Motor neuron (in vitro differentiated cells): ENCODE measurements at regions not wholly inside any gene's neighbourhood (a gene's known extent, or its start where the extent isn't known, plus 50 kb on each side); places are given as distances from the start of the nearest gene placed in this dataset.
A peak's percentile ranks its signal among the peaks of the same experiment; 100 is the strongest.

ENCODE experiments used
- ATAC-seq, 8 experiments: fragments of 200-7000 bp; cut with Tn5 transposase; replicated peaks in 6 of 8; 2 replicates each; pipeline ENCODE4 v1.8.0; 2021; ENCODE audit warnings: mild to moderate bottlenecking in 8 of 8, moderate library complexity in 8 of 8
- H3K27ac ChIP-seq, 2 donors: fragments of 250-450 bp; sonication (Bioruptor Pico); 2 replicates each; pipeline ENCODE4 v1.9.0; 2021; ENCODE audit warnings: antibody characterized with exemption in 2 of 2, mild to moderate bottlenecking in 2 of 2, moderate library complexity in 1 of 2
- H3K4me1 ChIP-seq, 2 donors: fragments of 250-450 bp; sonication (Bioruptor Pico); replicated peaks in 1 of 2; 2 replicates each; pipeline ENCODE4 v1.6.1; 2021; ENCODE audit warnings: antibody characterized with exemption in 2 of 2, mild to moderate bottlenecking in 2 of 2, moderate library complexity in 1 of 2
- H3K4me3 ChIP-seq, 5 donors: fragments of 250-450 bp; sonication (Bioruptor Pico); 2 replicates each; pipeline ENCODE4 v1.9.0; 2021; ENCODE audit warnings: antibody characterized with exemption in 5 of 5, mild to moderate bottlenecking in 5 of 5, moderate library complexity in 4 of 5
- WGBS, 10 experiments: fragments of 450-650 bp; shearing (Covaris generic); methylation state at CpG; one replicate each; pipeline ENCODE4 v1.0.0; 2022; 5-methylcytosine and 5-hydroxymethylcytosine counted together
- in situ Hi-C, 9 experiments: fragments of 400-800 bp; cut with MboI; loops; one replicate each; pipeline ENCODE4 v1.15.0; 2021; ENCODE audit warnings: low sequenced_read_pairs in 9 of 9, low pct_unique_long_range_greater_than_20kb in 2 of 9; ENCODE audit not compliant: unreplicated experiment in 9 of 9

DNA sequence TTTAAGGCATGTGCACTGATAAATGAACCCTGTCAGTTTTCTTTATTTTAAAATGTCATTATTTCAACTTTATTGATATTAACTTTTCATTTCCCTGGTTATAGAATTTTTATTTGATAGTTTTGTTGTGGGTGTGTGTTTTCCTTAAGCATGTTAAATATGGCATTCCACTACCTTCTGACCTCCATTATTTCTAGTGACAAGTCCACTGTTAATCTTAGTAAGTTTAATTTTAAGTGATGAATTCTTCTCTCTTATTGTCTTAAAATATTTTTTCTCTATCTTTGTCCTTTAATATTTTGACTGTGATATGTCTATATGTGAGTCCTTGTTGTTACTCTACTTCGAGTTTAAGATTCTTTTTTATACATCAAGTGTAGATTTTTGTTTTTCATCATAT lies 685.7 kb downstream of the GALR1 start:
- 0 to 92% (median 33%) methylated on average over 1 of the region's 1 CpG; no CpG with 5 or more reads in 1 of the 10 experiments for WGBS, 10 experiments
- Histone ChIP-seq H3K27ac (no peak overlapping the region), H3K4me1 (peaks cover 0 to 14% of the 10 kb centered on the region in 2 donors), H3K4me3 (no peak overlapping the region)
- no peak for ATAC-seq
- in situ Hi-C loops: no loop called here

DNA sequence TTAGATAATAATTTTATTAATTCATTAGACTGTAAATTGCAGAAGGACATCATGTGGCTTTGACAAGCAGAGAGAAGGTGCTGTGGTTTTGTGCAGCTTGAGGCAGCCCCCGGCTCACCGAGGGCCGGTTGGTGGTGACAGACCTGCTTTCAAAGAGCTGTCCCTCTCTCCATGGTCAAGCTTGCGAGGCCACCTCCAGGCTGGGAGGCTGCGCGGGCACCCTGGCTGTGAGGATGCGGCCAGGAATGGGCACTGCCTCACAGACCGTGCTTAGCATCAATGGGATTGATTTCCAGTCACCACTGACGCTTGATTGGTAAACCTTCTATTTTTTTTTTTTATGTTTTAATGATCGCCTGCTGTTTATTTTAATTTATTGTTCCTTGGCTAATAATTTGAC lies 690.9 kb downstream of the GALR1 start:
- 17 to 94% (median 76%) methylated on average over 1 to 7 of the region's 10 CpGs for WGBS, 10 experiments
- ATAC-seq: no peak

DNA sequence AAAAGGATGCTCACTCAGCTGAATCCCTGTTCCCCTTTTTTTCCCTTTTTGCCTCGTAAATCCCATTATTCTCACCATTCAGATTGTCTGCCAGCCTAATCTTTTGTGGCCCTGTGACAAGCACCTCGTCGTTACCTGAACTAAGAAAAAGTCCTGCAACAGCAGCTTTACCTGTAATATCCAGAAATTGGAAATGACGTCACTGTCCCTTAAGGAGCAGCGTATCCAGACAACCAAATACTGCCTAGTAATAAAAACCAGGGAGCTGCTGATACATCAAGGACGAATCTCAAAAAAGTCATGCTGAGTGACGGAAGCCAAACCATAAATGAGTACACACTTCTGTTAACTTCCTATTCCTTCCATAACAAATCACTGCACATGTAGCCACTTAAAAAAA lies 694.9 kb downstream of the GALR1 start:
- in situ Hi-C loops: no loop called here
- H3K27ac ChIP-seq: no peak overlapping the region
- ATAC-seq: no peak
- WGBS, 10 experiments: 0 to 98% (median 72%) methylated on average over 2 to 6 of the region's 7 CpGs; no CpG with 5 or more reads in 2 of the 10 experiments
- H3K4me1 ChIP-seq: peaks cover 3 to 20% of the 10 kb centered on the region in 2 donors
- H3K4me3 ChIP-seq: no peak overlapping the region

More for the DNA sequence above, 690.9 kb downstream of the GALR1 start:
- no peak overlapping the region for H3K4me3 ChIP-seq
- in situ Hi-C loops: no loop called here
- no peak overlapping the region for H3K27ac ChIP-seq
- peaks cover 0 to 14% of the 10 kb centered on the region in 2 donors for H3K4me1 ChIP-seq

DNA sequence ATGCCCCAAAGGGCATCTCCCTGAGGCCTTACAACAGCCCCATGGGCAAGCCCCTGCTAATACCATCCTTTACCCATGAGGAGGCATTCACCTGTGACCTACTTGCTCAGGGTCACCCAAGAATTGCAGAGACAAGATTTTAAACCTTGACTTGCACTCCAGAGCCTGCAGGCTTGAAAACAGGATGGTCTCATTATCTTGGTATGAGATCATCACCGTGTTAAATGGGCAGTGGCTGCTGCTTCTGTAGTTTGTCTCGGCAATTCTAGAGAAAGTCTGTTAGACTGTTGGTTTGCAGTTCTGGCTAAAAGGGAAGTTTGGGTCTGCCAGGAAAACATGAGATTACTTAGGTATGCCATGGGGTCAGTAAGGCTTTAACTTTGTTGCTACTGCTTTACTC lies 698.9 kb downstream of the GALR1 start:
- ATAC-seq: peak in 4 of 8 experiments; percentile 50 to 57 (median 52)
- H3K27ac ChIP-seq: no peak overlapping the region
- in situ Hi-C loops: no loop called here
- WGBS, 10 experiments: 0 to 68% (median 57%) methylated on average over 1 to 2 of the region's 2 CpGs; no CpG with 5 or more reads in 3 of the 10 experiments
- H3K4me3 ChIP-seq: no peak overlapping the region
- peaks cover 3 to 20% of the 10 kb centered on the region in 2 donors for H3K4me1 ChIP-seq

DNA sequence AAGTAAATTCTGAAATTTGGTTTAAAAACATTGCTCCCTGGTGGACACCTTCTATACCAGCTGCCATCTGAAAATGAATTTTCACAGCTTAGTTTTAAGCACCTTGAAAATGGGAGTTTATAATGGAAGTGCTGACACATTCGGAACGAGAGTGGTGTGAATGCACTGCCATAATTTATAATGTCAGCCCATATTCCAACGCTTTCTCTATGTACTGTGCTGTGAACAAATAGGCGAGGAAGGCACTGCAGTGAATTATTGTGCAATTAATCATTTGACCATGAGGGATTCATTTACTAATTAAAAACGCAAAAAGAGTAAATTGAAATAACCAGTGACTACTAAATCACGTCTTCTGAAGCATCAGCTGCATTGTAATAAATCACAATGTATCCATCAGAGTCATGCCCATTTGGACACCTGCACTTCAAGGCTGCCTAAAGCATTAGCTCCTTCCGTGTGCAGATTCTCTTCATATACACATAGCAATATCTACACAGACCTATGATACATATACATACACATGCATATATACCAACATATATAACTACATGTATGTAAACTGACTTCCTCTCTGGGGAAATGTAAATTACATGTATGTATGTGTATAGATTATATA lies 699.8 kb downstream of the GALR1 start:
- in situ Hi-C loops: no loop called here
- H3K4me1 ChIP-seq: peaks cover 3 to 20% of the 10 kb centered on the region in 2 donors
- WGBS, 10 experiments: 0 to 45% (median 7%) methylated on average over 4 to 7 of the region's 7 CpGs; no CpG with 5 or more reads in 3 of the 10 experiments
- H3K27ac ChIP-seq: no peak overlapping the region
- no peak overlapping the region for H3K4me3 ChIP-seq
- ATAC-seq: peak in 4 of 8 experiments; percentile 87 to 96 (median 93)

DNA sequence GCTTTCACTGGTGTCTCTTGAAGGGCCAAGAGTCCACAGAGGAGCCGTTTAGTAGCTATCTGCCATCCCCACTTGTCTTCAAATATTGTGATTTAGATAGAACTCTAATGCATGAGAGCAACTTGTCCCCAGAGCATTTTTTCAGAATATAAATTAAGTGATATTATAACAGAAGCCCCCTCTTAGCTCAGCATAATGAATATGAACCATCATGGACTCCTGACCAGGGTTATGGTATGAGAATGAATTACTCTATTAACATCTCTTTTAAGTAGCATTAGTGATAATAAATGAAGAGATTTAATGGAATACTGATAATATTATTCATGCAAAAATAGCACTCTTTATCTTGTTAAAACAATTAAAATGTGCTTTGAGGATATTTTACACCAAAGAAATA lies 709.6 kb downstream of the GALR1 start:
- Histone ChIP-seq H3K4me3 (no peak overlapping the region), H3K27ac (no peak overlapping the region), H3K4me1 (peaks cover 0 to 20% of the 10 kb centered on the region in 2 donors)
- WGBS, 10 experiments: 0 to 100% (median 20%) methylated on average over 1 of the region's 1 CpG; no CpG with 5 or more reads in 3 of the 10 experiments
- in situ Hi-C loops: no loop called here
- peak in 4 of 8 experiments; percentile 9 to 78 (median 32) for ATAC-seq

DNA sequence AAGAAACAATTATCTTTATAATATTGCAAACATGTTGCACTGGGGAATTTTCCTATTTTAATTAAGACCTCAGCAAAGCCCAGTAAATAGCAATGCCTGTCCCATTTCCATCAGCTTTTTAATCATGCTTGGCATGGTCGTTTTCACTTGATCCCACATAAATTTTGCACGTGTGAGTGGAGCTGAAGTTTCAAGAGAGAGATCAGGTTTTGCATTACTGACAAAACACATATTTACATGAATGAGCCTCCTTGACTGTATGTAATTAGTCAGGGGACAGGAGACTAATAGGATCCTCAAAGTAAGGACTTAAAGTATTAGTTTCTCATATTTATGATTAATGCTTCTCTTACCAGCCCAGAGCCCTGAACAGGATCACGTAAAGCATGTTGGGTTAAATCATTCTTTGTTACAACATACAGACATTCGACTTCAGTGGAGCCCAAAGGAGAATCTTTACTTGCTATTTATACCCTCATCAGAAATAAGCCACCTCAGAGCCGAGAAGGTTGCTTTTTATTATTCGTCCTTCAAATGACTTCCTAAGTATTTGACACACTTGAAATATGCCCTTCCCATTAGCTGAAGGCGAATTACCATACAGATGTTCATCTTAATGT lies 711.3 kb downstream of the GALR1 start:
- Histone ChIP-seq H3K4me3 (no peak overlapping the region), H3K4me1 (peaks cover 0 to 20% of the 10 kb centered on the region in 2 donors), H3K27ac (no peak overlapping the region)
- in situ Hi-C loops: no loop called here
- 0 to 60% (median 17%) methylated on average over 1 to 7 of the region's 7 CpGs; no CpG with 5 or more reads in 1 of the 10 experiments for WGBS, 10 experiments
- peak in 4 of 8 experiments; percentile 58 to 73 (median 68) for ATAC-seq

DNA sequence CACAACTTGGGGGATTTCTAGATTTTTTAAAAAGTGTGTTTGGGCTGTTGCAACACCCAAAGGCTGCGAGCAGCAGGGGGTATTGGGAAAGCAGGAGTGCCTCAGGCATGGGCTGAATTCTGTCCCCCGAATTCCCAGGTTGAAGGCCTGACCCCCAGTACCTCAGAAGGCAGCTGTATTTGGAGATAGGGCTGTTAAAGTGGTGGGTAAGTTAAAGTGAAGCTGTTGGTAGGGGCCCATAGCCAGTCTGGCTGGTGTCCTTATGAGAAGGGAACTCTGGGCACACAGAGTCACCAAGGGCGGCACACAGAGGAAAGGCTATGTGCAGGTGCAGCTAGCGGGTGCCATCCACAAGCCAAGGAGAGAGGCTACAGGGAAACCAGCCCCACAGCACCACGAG lies 717.4 kb downstream of the GALR1 start:
- Histone ChIP-seq H3K4me3 (no peak overlapping the region), H3K4me1 (peaks cover 0 to 5% of the 10 kb centered on the region in 2 donors), H3K27ac (no peak overlapping the region)
- in situ Hi-C loops: no loop called here
- 30 to 89% (median 71%) methylated on average over 1 to 3 of the region's 5 CpGs; no CpG with 5 or more reads in 5 of the 10 experiments for WGBS, 10 experiments
- no peak for ATAC-seq

DNA sequence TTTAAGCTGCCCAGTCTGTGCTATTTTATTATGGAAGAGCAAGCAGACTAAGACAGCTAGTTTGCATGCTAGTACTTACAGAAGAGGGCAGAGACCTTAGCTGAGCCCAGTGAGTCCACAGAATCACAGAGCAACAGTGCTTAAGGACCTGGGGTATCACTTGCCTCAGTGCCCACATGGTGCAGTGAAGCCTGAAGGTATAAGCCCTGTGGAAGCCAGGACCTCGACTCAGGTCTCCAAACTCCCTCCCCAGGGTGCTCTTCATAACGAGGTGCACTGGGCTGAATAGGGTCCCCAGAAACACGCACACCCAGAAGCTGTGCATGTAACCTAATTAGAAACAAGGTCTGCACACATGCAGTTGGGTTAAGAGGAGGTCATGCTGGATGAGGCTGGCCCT lies 718.1 kb downstream of the GALR1 start:
- WGBS, 10 experiments: 0 to 100% (median 52%) methylated on average over 1 to 3 of the region's 3 CpGs; no CpG with 5 or more reads in 5 of the 10 experiments
- in situ Hi-C loops: no loop called here
- H3K4me1 ChIP-seq: peaks cover 0 to 5% of the 10 kb centered on the region in 2 donors
- H3K27ac ChIP-seq: no peak overlapping the region
- H3K4me3 ChIP-seq: no peak overlapping the region
- ATAC-seq: no peak

DNA sequence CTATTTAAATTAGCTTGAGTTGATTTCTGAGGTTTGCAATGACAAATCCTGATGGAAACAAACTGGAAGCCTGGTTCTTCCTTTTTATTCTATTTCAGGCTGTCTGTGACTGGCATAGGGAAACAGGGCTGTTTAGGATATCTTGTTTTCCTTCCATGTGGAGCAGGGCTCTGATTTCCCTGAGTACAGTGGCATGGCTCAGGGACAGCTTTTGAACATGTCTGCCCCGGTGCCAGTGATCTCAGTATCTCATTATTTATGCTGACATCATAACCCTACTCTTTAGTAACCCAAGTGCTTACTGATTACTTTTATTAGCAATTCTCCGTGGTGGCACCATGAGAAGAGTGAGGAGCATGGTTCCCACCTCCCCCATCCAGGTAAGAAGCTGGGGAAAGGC lies 720.3 kb downstream of the GALR1 start:
- Histone ChIP-seq H3K4me3 (no peak overlapping the region), H3K27ac (no peak overlapping the region), H3K4me1 (peaks cover 0 to 5% of the 10 kb centered on the region in 2 donors)
- in situ Hi-C loops: no loop called here
- peak in 3 of 8 experiments; percentile 32 to 78 (median 62) for ATAC-seq
- WGBS, 10 experiments: 0 to 100% (median 60%) methylated on average over 1 to 2 of the region's 2 CpGs; no CpG with 5 or more reads in 5 of the 10 experiments

DNA sequence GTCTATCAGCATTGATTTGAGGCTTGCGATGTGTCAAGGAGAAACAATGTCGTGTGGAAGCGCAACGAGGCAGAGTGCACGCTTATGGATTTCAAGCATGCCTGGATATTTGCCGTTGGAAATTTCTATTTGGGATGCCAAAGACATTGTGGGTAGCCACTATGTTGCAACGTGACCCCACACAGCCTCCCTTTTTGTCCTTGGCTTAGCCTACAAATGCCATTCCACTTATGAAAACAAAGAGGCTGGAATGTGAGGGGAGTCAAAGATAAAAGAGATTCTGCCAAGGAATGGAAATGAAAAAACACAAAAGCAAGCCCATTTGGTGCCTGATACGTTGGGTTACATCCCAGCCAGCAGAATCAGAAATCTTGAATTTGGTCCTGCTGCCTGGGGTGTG lies 721.2 kb downstream of the GALR1 start:
- Histone ChIP-seq H3K27ac (no peak overlapping the region), H3K4me1 (peaks cover 0 to 5% of the 10 kb centered on the region in 2 donors), H3K4me3 (no peak overlapping the region)
- ATAC-seq: no peak
- in situ Hi-C loops: no loop called here
- WGBS, 10 experiments: 3 to 88% (median 72%) methylated on average over 1 to 8 of the region's 8 CpGs; no CpG with 5 or more reads in 1 of the 10 experiments

DNA sequence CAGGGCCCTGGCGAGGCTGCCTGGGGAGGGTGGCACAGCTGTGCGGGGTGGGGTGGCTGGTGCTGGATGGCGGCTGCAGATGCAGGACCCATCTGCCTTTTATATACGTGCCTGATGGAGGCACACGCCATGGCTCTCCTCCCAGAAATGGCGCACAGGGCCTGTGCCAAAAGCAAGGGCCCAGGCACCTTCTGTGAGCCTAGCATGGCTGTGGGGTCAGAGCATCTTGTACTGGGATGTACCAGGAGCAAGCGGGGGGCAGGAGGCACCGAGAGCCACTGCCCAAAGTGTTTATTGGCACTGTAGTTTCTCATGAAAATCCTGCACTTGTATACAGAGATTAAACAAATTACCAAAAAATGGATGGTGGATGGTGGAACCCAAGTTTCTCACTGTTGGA lies 724.1 kb downstream of the GALR1 start:
- Histone ChIP-seq H3K4me1 (peaks cover 0 to 5% of the 10 kb centered on the region in 2 donors), H3K27ac (no peak overlapping the region), H3K4me3 (no peak overlapping the region)
- in situ Hi-C loops: no loop called here
- WGBS, 10 experiments: 0 to 100% (median 82%) methylated on average over 1 to 6 of the region's 8 CpGs; no CpG with 5 or more reads in 3 of the 10 experiments
- ATAC-seq: no peak

DNA sequence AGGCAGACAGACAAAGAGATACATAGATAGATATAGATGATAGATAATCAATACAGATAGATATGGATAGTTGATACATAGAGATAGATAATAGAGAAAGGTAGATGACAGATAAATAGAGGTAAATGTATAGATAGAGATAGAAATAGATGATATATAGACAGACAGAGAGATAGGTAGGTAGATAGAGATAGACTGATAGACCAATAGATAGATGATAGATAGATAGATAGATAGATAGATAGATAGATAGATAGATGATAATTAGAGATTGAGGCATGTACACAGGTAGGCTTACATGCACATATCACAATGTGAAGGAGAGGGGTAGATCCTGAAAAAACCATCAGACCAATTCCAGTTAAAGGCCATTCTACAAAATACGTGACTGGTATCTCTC lies 724.7 kb downstream of the GALR1 start:
- ATAC-seq: no peak
- in situ Hi-C loops: no loop called here

More for the DNA sequence above, 724.7 kb downstream of the GALR1 start:
- WGBS, 10 experiments: 0 to 100% (median 60%) methylated on average over 1 of the region's 1 CpG; no CpG with 5 or more reads in 1 of the 10 experiments
- H3K4me1 ChIP-seq: peaks cover 0 to 5% of the 10 kb centered on the region in 2 donors
- no peak overlapping the region for H3K4me3 ChIP-seq
- H3K27ac ChIP-seq: no peak overlapping the region
